H54 (cell line): ENCODE measurements at regions not wholly inside any gene's neighbourhood (a gene's known extent, or its start where the extent isn't known, plus 50 kb on each side); places are given as distances from the start of the nearest gene placed in this dataset.
A peak's percentile ranks its signal among the peaks of the same experiment; 100 is the strongest.
"Not testable (repeated sequence)": the region's sequence is repeated elsewhere in the genome, so short reads cannot be mapped to it uniquely, and the experiment has no call there.

ENCODE experiments used
- DNase-seq: peaks from one replicate; pipeline ENCODE4 v3.0.0; 2011; ENCODE audit warnings: low spot score, mixed read lengths; ENCODE audit not compliant: insufficient read length
- FAIRE-seq: peaks from 3 replicates; lab custom pipeline; 2011; peaks lifted over from hg19 to GRCh38; lab: Jason Lieb, UNC
- POLR2A ChIP-seq: IDR thresholded peaks from 2 replicates; pipeline ENCODE4 v1.6.1; 2011; ENCODE audit warnings: low read depth, mild to moderate bottlenecking, low read length

DNA sequence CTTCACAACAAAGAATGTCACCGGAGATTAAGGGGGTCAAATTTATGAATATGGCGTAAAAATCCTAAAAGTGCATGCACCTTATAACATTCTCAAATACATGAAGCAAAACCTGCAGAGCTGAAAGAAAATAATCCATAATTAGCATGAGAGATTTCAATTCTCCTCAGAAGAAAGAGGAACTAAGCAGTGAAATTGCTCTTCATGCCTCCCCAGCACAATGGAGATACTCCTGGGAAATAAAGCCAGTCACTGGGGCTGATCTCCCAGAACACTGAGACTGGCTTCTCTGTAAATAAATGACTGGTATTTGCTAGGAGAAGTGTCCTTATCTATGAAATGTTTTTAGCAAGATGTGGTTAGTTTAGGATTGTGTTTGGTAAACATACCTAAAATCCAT is 68.1 kb downstream of the GOLGA6L6 start:
- not testable (repeated sequence) for FAIRE-seq, DNase-seq

GRCh38 chr15:20472983-20473382 is 68.6 kb downstream of the GOLGA6L6 start:
- not testable (repeated sequence) for FAIRE-seq, DNase-seq

- FAIRE-seq: not testable (repeated sequence)
Observed at GRCh38 chr15:20470810-20471209, 70.8 kb downstream of the GOLGA6L6 start.

GRCh38 chr15:20441138-20441537 is 100.5 kb downstream of the GOLGA6L6 start:
- not testable (repeated sequence) for DNase-seq, FAIRE-seq

More at GRCh38 chr15:20470810-20471209, 70.8 kb downstream of the GOLGA6L6 start:
- DNase-seq: not testable (repeated sequence)

DNA sequence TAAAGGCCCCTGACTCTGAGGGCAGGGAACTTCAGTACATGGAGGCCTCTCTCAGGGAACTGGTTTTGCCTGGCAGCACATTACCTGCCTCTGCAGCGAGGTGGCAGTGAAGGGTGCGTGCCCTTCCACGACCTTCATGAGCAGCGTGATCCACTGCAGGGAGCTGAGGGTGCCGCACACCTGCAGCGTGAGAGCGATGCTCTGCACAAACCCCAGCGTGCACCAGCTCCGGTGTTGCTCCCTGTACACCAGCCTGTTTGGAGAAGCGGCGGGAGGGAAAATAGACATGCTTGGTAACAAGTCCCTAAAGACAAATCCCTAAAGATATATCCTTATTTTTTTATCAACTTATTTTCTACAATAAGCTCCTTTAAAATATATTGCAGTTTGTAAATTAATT is 101.2 kb downstream of the GOLGA6L6 start:
- FAIRE-seq: not testable (repeated sequence)

DNA sequence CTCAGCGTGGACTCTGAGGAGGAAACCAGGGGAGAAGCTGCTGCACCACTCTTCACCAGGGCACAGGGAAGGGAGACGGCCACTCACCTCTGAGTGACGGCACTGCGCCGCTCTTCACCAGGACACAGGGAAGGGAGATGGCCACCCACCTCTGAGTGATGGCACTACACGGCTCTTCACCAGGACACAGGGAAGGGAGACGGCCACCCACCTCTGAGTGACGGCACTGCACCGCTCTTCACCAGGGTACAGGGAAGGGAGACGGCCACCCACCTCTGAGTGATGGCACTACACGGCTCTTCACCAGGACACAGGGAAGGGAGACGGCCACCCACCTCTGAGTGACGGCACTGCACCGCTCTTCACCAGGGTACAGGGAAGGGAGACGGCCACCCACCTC is 102.5 kb downstream of the GOLGA6L6 start:
- not testable (repeated sequence) for FAIRE-seq, DNase-seq

More for the DNA sequence above, 101.2 kb downstream of the GOLGA6L6 start:
- DNase-seq: not testable (repeated sequence)

GRCh38 chr15:20438255-20438654 is 103.3 kb downstream of the GOLGA6L6 start:
- FAIRE-seq, DNase-seq: not testable (repeated sequence)

DNA sequence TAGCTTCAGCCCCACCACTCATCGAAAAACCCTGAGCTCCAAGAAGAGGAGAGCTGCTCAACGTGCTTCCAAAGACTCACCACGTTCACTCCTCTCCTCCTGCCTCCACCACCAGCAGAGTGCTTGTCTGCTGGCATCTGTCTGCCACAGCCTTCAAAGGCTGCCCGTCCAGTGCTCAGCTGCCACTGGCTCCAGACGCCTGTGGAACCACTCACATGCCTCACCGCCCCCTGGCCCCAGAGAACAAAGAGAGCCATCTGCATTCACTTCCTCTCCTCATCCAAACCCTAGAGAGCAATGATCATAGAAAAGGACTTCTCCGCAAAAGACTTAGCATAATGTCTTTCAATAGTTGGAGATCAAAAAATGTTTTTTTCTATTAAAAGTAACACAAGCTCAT is 108.1 kb downstream of the GOLGA6L6 start:
- FAIRE-seq, DNase-seq: not testable (repeated sequence)

DNA sequence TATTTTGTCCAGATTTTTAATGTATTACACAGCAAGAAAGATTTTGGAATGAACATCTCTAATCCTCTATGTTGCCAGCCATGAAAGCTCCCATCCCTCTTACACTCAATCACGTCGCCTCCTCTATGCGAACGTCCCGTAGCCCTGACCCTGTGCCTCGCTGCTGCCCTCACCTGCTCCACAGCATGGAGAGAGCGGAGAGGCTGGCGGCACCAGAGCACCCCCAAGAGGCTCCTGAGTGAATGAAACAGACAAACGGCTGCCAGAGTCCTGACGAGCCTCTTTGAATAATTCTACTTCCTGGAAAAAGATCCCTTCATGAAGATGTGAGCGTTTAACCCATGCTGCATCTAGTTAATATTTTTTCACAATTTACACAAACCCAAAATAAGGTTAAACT is 111.1 kb downstream of the GOLGA6L6 start:
- FAIRE-seq, DNase-seq: not testable (repeated sequence)

DNA sequence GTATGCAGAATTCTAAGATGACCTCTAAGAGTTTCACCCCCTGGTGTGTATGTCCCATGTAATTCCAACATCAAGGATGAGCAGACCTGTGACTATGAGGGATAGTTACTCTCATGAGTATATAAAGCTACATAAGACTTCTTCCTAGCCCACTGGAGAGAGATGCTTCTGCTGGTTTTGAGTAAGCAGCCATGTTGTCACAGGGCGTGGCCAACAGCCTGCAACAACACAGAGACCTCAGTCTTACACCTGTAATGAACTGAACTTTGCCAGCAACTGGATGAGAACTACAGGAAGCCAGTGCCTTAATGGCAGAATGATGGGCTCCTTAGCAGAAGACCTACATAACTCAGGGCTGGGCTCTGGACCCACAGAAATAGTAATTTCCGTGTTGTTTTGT is 120.9 kb downstream of the GOLGA6L6 start:
- FAIRE-seq, DNase-seq: not testable (repeated sequence)

- not testable (repeated sequence) for FAIRE-seq, DNase-seq
Observed at GRCh38 chr15:20416618-20417017, 125.0 kb downstream of the GOLGA6L6 start.

- FAIRE-seq: not testable (repeated sequence)
Observed at GRCh38 chr15:20409667-20410198, 131.9 kb downstream of the GOLGA6L6 start.

GRCh38 chr15:20409247-20409646 is 132.4 kb downstream of the GOLGA6L6 start:
- TF ChIP-seq POLR2A: no peak
- FAIRE-seq (no peak), DNase-seq (no peak)

More at GRCh38 chr15:20409667-20410198, 131.9 kb downstream of the GOLGA6L6 start:
- not testable (repeated sequence) for DNase-seq

GRCh38 chr15:20407553-20407952 is 134.0 kb downstream of the GOLGA6L6 start:
- no peak for FAIRE-seq
- TF ChIP-seq POLR2A: no peak

GRCh38 chr15:20404571-20404970 is 137.0 kb downstream of the GOLGA6L6 start:
- FAIRE-seq, DNase-seq: not testable (repeated sequence)

More at GRCh38 chr15:20407553-20407952, 134.0 kb downstream of the GOLGA6L6 start:
- DNase-seq: no peak

DNA sequence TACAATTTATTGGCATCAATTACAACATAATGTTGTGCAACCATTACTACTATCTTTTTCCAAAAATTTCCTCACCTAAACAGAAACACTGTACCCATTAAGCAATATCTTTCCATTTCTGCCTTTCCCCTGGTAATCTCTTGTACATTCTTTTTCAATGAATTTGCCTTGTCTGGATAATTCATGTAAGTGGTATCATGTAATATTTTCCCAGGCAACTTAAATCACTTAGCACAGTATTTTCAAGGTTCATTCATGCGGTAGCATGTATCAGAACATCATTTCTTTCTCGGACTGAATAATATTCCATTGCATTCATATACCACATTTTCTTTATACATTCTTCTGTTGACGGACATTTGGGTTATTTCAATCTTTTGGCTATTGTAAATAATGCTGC is 139.0 kb downstream of the GOLGA6L6 start:
- not testable (repeated sequence) for DNase-seq
- peak; percentile 27 for FAIRE-seq

- FAIRE-seq: not testable (repeated sequence)
Observed at GRCh38 chr15:20401058-20401457, 140.5 kb downstream of the GOLGA6L6 start.

DNA sequence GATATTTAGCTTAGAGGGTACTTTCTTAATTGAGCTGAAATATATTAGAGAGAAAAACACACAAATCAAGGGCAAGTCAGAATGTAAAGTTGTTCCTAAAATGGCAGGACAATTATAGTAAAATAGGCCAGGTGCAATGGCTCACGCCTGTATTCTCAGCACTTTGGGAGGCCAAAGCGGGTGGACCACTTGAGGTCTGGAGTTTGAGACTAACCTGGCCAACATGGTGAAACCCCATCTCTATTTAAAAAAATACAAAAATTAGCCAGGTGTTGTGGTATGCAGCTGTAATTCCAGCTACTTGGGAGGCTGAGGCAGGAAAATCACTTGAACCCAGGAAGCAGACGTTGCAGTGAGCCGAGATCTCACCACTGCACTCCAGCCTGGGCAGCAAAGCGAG is 142.9 kb downstream of the GOLGA6L6 start:
- not testable (repeated sequence) for FAIRE-seq

More at GRCh38 chr15:20401058-20401457, 140.5 kb downstream of the GOLGA6L6 start:
- DNase-seq: not testable (repeated sequence)

GRCh38 chr15:20388161-20388560 is 153.4 kb downstream of the GOLGA6L6 start:
- DNase-seq, FAIRE-seq: not testable (repeated sequence)

More for the DNA sequence above, 142.9 kb downstream of the GOLGA6L6 start:
- not testable (repeated sequence) for DNase-seq
